Thyroid gland (tissue), 4 donors: ENCODE measurements at regions not wholly inside any gene's neighbourhood (a gene's known extent, or its start where the extent isn't known, plus 50 kb on each side); places are given as distances from the start of the nearest gene placed in this dataset.

Source experiments
- POLR2A ChIP-seq, 2 donors: fragments of 450-650 bp; IDR thresholded peaks; one replicate each; pipeline ENCODE4 v1.6.1; 2017; ENCODE audit warnings: antibody characterized with exemption in 2 of 2, mild to moderate bottlenecking in 2 of 2, moderate library complexity in 1 of 2
- TF ChIP-seq, protein P1 (sequence below), 6 experiments: fragments of 200-600 bp in 3 of 6; fragments of 450-650 bp in 3 of 6; sonication (generic) in 3 of 6; IDR thresholded peaks; one replicate each; pipeline ENCODE4 v1.5.1; 2016 to 2019; ENCODE audit warnings: antibody characterized with exemption in 6 of 6, mild to moderate bottlenecking in 2 of 6, inconsistent platforms in 1 of 6, moderate library complexity in 1 of 6

DNA sequence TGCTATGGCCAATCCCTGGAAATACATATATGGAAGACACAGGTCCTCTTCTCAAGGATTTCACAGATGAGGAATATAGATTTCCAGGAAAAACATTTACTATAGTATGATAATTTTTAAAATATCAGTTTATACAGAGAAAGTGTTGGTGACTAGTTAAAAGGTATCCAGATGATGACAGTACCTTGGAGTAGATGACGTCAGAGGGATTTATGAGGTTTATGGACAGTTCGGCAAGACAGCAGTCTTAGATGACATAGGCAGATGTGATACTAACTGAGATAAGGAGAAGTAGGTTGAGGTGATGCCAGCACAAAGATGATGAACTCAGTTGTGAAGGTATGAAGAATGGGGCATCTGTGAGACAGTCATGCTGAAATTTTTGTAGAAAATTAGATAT, 750.3 kb downstream of the PRELID2 start:
- TF ChIP-seq, protein P1, sequence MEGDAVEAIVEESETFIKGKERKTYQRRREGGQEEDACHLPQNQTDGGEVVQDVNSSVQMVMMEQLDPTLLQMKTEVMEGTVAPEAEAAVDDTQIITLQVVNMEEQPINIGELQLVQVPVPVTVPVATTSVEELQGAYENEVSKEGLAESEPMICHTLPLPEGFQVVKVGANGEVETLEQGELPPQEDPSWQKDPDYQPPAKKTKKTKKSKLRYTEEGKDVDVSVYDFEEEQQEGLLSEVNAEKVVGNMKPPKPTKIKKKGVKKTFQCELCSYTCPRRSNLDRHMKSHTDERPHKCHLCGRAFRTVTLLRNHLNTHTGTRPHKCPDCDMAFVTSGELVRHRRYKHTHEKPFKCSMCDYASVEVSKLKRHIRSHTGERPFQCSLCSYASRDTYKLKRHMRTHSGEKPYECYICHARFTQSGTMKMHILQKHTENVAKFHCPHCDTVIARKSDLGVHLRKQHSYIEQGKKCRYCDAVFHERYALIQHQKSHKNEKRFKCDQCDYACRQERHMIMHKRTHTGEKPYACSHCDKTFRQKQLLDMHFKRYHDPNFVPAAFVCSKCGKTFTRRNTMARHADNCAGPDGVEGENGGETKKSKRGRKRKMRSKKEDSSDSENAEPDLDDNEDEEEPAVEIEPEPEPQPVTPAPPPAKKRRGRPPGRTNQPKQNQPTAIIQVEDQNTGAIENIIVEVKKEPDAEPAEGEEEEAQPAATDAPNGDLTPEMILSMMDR (IDR thresholded peaks at IDR 0.05): no peak
- no peak for TF ChIP-seq POLR2A (IDR thresholded peaks at IDR 0.05)
